ENCODE measurements at regions not wholly inside any gene's neighbourhood (a gene's known extent, or its start where the extent isn't known, plus 50 kb on each side); places are given as distances from the start of the nearest gene placed in this dataset.

GRCh38 chrX:42189576-42189975 is 266.2 kb upstream of the CASK start:
- H3K9me3 ChIP-seq (ENCODE audit: low read depth, low read length, poor library complexity, severe bottlenecking), result no peaks in the 10 kb centered on the region
- TF ChIP-seq, protein P1, sequence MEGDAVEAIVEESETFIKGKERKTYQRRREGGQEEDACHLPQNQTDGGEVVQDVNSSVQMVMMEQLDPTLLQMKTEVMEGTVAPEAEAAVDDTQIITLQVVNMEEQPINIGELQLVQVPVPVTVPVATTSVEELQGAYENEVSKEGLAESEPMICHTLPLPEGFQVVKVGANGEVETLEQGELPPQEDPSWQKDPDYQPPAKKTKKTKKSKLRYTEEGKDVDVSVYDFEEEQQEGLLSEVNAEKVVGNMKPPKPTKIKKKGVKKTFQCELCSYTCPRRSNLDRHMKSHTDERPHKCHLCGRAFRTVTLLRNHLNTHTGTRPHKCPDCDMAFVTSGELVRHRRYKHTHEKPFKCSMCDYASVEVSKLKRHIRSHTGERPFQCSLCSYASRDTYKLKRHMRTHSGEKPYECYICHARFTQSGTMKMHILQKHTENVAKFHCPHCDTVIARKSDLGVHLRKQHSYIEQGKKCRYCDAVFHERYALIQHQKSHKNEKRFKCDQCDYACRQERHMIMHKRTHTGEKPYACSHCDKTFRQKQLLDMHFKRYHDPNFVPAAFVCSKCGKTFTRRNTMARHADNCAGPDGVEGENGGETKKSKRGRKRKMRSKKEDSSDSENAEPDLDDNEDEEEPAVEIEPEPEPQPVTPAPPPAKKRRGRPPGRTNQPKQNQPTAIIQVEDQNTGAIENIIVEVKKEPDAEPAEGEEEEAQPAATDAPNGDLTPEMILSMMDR (conservative IDR thresholded peaks at IDR 0.05; ENCODE audit: low read depth, low read length), result no peak
- no peak for TF ChIP-seq EZH2 (IDR thresholded peaks at IDR 0.05; ENCODE audit: borderline replicate concordance, low read depth, low read length, poor library complexity, severe bottlenecking)
- no peak overlapping the region for H3K4me3 ChIP-seq (ENCODE audit: low read depth, low read length, poor library complexity, severe bottlenecking)
- H3K36me3 ChIP-seq (ENCODE audit: insufficient read depth, low read length, poor library complexity, severe bottlenecking), result no peaks in the 10 kb centered on the region
- no peak overlapping the region for H3K27ac ChIP-seq (ENCODE audit: low read depth, low read length, poor library complexity, severe bottlenecking)
- CTCF ChIA-PET, result no interaction called here
- no TSS peak for BruUV-seq (replicated peaks)
- no peaks in the 10 kb centered on the region for H3K4me1 ChIP-seq (ENCODE audit: insufficient read depth, low read length, poor library complexity, severe bottlenecking)
- intact Hi-C loops (cut with micrococcal nuclease; ENCODE audit: unreplicated experiment), result no loop called here
- DNase-seq (ENCODE audit: low spot score), result no peak
- H3K27me3 ChIP-seq (replicated peaks; ENCODE audit: insufficient read depth, low read depth, low read length, poor library complexity), result no peaks in the 10 kb centered on the region
- POLR2A ChIA-PET (ENCODE audit: low non-redundant PET), result no interaction called here

DNA sequence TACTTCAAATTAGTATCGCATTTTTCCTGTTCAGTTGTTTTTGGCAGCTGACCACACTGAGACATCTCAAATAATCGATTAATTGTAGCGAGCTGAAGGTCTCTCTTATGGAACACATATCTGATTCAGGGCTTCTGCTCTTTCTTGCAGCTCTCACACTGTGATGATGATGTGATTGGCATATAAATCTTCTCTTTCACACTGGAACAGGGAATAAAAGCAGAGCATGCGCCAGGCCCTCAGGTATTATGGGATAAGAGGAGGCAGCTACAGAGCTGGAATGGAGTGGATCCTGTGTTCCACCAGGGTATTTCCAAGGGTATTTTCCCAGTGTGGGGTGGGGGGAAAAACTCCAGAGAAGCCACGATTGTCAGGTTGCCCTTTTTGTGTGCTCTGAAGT is 265.4 kb upstream of the CASK start:
- intact Hi-C loops (cut with micrococcal nuclease; ENCODE audit: unreplicated experiment), result no loop called here
- H3K4me1 ChIP-seq (ENCODE audit: insufficient read depth, low read length, poor library complexity, severe bottlenecking), result no peaks in the 10 kb centered on the region
- no peak overlapping the region for H3K27ac ChIP-seq (ENCODE audit: low read depth, low read length, poor library complexity, severe bottlenecking)
- ChIA-PET POLR2A (ENCODE audit: low non-redundant PET) (no interaction called here), CTCF (no interaction called here)
- no TSS peak for BruUV-seq (replicated peaks)
- no peak overlapping the region for H3K4me3 ChIP-seq (ENCODE audit: low read depth, low read length, poor library complexity, severe bottlenecking)
- H3K36me3 ChIP-seq (ENCODE audit: insufficient read depth, low read length, poor library complexity, severe bottlenecking), result no peaks in the 10 kb centered on the region
- TF ChIP-seq, protein P1 (conservative IDR thresholded peaks at IDR 0.05; ENCODE audit: low read depth, low read length), result no peak
- no peak for TF ChIP-seq EZH2 (IDR thresholded peaks at IDR 0.05; ENCODE audit: borderline replicate concordance, low read depth, low read length, poor library complexity, severe bottlenecking)
- no peaks in the 10 kb centered on the region for H3K9me3 ChIP-seq (ENCODE audit: low read depth, low read length, poor library complexity, severe bottlenecking)
- DNase-seq (ENCODE audit: low spot score), result no peak
- no peaks in the 10 kb centered on the region for H3K27me3 ChIP-seq (replicated peaks; ENCODE audit: insufficient read depth, low read depth, low read length, poor library complexity)

DNA sequence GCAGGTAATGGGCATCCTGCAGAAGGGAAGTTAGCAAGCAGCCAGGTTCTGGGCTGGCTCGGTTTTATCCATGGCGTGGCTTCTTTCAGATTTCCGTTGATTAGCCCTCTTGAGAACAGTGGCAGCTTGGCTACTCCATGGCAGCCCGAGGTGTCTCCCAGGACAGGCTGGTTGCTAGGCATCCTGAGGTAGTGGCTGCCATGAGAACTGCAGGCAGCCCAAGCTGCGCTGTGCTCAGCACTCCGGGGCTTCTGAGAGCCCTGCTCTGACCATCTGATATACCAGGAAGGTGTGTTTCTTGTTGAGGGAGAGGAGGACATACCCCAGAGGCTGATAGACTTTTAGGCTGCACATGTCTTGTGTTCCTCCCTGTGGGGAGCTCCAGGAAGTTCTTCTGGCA is 253.4 kb upstream of the CASK start:
- DNase-seq (ENCODE audit: low spot score), result no peak
- Histone ChIP-seq H3K36me3 (ENCODE audit: insufficient read depth, low read length, poor library complexity, severe bottlenecking) (no peaks in the 10 kb centered on the region), H3K4me1 (ENCODE audit: insufficient read depth, low read length, poor library complexity, severe bottlenecking) (no peaks in the 10 kb centered on the region), H3K4me3 (ENCODE audit: low read depth, low read length, poor library complexity, severe bottlenecking) (no peak overlapping the region), H3K27me3 (replicated peaks; ENCODE audit: insufficient read depth, low read depth, low read length, poor library complexity) (no peaks in the 10 kb centered on the region), H3K9me3 (ENCODE audit: low read depth, low read length, poor library complexity, severe bottlenecking) (no peaks in the 10 kb centered on the region), H3K27ac (ENCODE audit: low read depth, low read length, poor library complexity, severe bottlenecking) (no peak overlapping the region)
- CTCF ChIA-PET, result no interaction called here
- no TSS peak for BruUV-seq (replicated peaks)
- intact Hi-C loops (cut with micrococcal nuclease; ENCODE audit: unreplicated experiment), result no loop called here
- TF ChIP-seq, protein P1 (conservative IDR thresholded peaks at IDR 0.05; ENCODE audit: low read depth, low read length), result no peak
- TF ChIP-seq EZH2 (IDR thresholded peaks at IDR 0.05; ENCODE audit: borderline replicate concordance, low read depth, low read length, poor library complexity, severe bottlenecking), result no peak
- POLR2A ChIA-PET (ENCODE audit: low non-redundant PET), result no interaction called here

Data from A673 (cell line).